Psoas muscle (tissue), 7 donors: ENCODE measurements at regions not wholly inside any gene's neighbourhood (a gene's known extent, or its start where the extent isn't known, plus 50 kb on each side); places are given as distances from the start of the nearest gene placed in this dataset.
A peak's percentile ranks its signal among the peaks of the same experiment; 100 is the strongest.

Experiments
- ATAC-seq, 4 donors: fragments of 200-7000 bp; cut with Tn5 transposase; one replicate each; pipeline ENCODE4 v1.9.1; 2020; ENCODE audit warnings: moderate library complexity in 3 of 4, mild to moderate bottlenecking in 2 of 4
- DNase-seq, 2 donors: peaks; one replicate each; pipeline ENCODE4 v3.0.0-alpha.2; 2020
- H3K27ac ChIP-seq: fragments of 200-600 bp; one replicate; pipeline ENCODE4 v1.8.0; 2022
- H3K27me3 ChIP-seq, 3 donors: fragments of 200-600 bp in 1 of 3; one replicate each; pipeline versions ENCODE4 v1.6.1 to v1.8.0; 2013 to 2022; ENCODE audit warnings: low read length in 2 of 3, mild to moderate bottlenecking in 2 of 3, moderate library complexity in 1 of 3; ENCODE audit not compliant: insufficient read depth in 3 of 3
- H3K36me3 ChIP-seq, 2 donors: fragments of 200-600 bp in 1 of 2; one replicate each; pipeline versions ENCODE4 v1.6.1 to v1.8.0; 2013 to 2022; ENCODE audit warnings: low read depth in 1 of 2, mild to moderate bottlenecking in 1 of 2, moderate library complexity in 1 of 2; ENCODE audit not compliant: insufficient read depth in 1 of 2
- H3K4me1 ChIP-seq: fragments of 200-600 bp; one replicate; pipeline ENCODE4 v1.8.0; 2022
- H3K4me3 ChIP-seq: fragments of 200-600 bp; one replicate; pipeline ENCODE4 v1.8.0; 2022; ENCODE audit warnings: mild to moderate bottlenecking
- H3K9me3 ChIP-seq: fragments of 200-600 bp; one replicate; pipeline ENCODE4 v1.8.0; 2022
- WGBS, 3 donors: extraction: QIAGEN DNeasy Blood & Tissue Kit; methylation state at CpG; one replicate each; pipeline versions ENCODE4 v1.1.6 to v1.1.7; 2013; 5-methylcytosine and 5-hydroxymethylcytosine counted together
- intact Hi-C, 2 donors: fragments of 100-400 bp; cut with DNase I; formaldehyde crosslinking; loops; one replicate each; pipeline versions ENCODE4 v1.11.0 to v1.14.2; 2022
- TF ChIP-seq, protein P1 (sequence below): fragments of 200-600 bp; IDR thresholded peaks from one replicate; pipeline ENCODE4 v1.8.0; 2022; ENCODE audit warnings: antibody characterized with exemption
- donor health status: healthy with polysubstance abuse.
- donor health status: DM: no; HTN: no; CAD: no; lungs with moderate emphysema.
- donor health status: Bipolar disorder and iron deficiency.
- donor health status: healthy.
- donor health status: DM: yes; HTN: yes; CAD: no.
- donor health status: DM: no; HTN: no; CAD: no.
- donor health status: DM: yes; HTN: yes; CAD: no.

DNA sequence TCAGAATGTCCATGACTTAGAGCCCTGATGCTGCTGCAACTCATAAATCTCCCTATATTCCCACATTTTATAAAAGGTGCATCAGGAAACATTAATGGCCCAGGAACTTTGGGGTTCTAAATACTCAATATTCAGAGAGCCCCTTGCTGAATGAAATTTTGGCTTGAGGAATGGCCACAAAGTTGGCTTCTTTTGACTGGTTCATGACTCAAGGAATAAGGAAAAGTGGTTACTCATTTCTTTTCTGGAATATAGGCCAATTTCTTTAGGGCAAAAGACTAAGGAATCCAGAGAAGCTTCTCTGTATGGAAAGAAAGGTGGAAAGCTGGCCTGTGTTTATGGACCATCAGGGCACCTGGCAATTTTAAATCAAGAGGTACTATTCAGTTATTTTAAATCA lies 308.9 kb upstream of the NT5C1B start:
- H3K4me3 ChIP-seq, result no peak overlapping the region
- intact Hi-C loops, result no loop called here
- H3K9me3 ChIP-seq, result no peaks in the 10 kb centered on the region

DNA sequence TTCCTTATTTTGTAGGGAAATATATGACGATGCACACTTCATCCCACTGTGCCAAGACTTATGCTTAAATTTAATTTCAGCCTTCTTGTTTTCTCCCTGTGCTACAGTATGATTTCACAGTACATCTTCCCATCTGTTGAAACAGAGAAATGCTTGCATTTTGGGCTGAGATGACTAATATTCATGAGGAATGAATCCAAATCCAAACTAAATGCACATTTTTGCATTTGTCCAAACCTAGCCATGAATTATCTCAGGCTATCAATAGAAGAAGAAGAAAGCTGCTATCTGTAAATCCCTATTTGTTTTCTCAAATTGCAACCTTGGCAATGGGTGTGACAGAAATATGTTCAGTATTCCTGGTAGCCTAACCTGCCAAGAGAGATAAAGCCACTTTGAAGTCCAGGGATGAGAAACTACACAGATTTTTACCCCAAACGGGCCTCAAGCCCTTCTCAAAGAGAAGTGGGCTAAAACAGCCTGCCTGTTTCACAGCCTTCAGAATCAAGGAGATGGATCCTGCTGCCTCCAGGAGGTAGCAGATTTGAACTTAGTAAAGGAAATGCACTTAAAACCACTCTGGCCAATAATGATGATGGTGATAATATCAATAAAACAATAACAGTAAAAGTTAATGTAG lies 306.9 kb upstream of the NT5C1B start:
- no peaks in the 10 kb centered on the region for H3K27me3 ChIP-seq
- DNase-seq (no peak), ATAC-seq (no peak)
- intact Hi-C loops, result no loop called here
- no peaks in the 10 kb centered on the region for H3K9me3 ChIP-seq
- whole genome bisulfite sequencing, 3 donors, result 50 to 63% (median 59%) methylated on average over 2 of the region's 2 CpGs
- no peak overlapping the region for H3K27ac ChIP-seq
- TF ChIP-seq, protein P1, sequence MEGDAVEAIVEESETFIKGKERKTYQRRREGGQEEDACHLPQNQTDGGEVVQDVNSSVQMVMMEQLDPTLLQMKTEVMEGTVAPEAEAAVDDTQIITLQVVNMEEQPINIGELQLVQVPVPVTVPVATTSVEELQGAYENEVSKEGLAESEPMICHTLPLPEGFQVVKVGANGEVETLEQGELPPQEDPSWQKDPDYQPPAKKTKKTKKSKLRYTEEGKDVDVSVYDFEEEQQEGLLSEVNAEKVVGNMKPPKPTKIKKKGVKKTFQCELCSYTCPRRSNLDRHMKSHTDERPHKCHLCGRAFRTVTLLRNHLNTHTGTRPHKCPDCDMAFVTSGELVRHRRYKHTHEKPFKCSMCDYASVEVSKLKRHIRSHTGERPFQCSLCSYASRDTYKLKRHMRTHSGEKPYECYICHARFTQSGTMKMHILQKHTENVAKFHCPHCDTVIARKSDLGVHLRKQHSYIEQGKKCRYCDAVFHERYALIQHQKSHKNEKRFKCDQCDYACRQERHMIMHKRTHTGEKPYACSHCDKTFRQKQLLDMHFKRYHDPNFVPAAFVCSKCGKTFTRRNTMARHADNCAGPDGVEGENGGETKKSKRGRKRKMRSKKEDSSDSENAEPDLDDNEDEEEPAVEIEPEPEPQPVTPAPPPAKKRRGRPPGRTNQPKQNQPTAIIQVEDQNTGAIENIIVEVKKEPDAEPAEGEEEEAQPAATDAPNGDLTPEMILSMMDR, result no peak
- peaks cover 1% of the 10 kb centered on the region for H3K4me1 ChIP-seq
- H3K4me3 ChIP-seq, result no peak overlapping the region
- no peaks in the 10 kb centered on the region for H3K36me3 ChIP-seq

More for the DNA sequence above, 308.9 kb upstream of the NT5C1B start:
- peaks cover 5% of the 10 kb centered on the region for H3K4me1 ChIP-seq
- no peaks in the 10 kb centered on the region for H3K36me3 ChIP-seq
- ATAC-seq, result no peak
- no peak for DNase-seq
- H3K27ac ChIP-seq, result no peak overlapping the region
- H3K27me3 ChIP-seq, result no peaks in the 10 kb centered on the region
- TF ChIP-seq, protein P1, result no peak

DNA sequence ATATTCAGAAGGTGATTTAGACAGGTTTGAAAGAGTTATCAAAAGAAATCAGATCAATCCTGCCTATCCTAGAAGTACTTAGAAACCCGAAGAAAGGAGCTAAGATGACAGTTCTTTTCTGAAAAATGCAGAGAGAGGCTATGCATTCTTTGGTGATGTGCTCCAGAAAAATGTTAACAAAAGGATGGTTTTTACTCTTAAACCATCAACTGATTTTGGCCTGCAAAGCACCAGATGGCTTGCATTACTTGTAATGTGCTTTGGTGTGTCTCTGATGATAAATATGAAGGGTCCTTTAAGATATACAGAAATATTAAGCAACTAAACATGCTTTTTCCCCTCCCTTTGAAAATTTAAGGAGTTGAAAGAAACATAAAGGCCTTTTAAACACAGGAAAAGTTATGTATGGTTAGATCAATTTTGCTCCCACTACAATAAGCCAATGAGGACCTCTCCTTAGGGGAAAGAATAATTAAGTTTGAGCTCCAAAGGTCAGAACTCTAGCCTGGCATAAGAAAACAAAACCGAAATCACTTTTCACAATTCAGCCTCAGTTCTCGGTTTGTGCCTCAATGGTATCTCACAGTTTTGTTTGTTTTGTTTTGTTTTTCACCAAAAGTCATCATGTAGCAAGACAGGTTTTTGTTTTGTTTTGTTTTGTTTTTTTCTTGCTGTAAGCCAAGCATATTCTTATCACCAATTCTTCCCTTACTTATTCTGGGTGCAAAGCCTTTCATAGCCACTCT lies 302.4 kb upstream of the NT5C1B start:
- DNase-seq (no peak), ATAC-seq (no peak)
- Histone ChIP-seq H3K27me3 (no peaks in the 10 kb centered on the region), H3K27ac (no peak overlapping the region), H3K9me3 (no peaks in the 10 kb centered on the region), H3K4me1 (peaks cover 12% of the 10 kb centered on the region), H3K36me3 (no peaks in the 10 kb centered on the region), H3K4me3 (no peak overlapping the region)
- TF ChIP-seq, protein P1, result no peak
- intact Hi-C loops, result no loop called here
- 94 to 97% (median 95%) methylated on average over 3 of the region's 3 CpGs for WGBS, 3 donors

DNA sequence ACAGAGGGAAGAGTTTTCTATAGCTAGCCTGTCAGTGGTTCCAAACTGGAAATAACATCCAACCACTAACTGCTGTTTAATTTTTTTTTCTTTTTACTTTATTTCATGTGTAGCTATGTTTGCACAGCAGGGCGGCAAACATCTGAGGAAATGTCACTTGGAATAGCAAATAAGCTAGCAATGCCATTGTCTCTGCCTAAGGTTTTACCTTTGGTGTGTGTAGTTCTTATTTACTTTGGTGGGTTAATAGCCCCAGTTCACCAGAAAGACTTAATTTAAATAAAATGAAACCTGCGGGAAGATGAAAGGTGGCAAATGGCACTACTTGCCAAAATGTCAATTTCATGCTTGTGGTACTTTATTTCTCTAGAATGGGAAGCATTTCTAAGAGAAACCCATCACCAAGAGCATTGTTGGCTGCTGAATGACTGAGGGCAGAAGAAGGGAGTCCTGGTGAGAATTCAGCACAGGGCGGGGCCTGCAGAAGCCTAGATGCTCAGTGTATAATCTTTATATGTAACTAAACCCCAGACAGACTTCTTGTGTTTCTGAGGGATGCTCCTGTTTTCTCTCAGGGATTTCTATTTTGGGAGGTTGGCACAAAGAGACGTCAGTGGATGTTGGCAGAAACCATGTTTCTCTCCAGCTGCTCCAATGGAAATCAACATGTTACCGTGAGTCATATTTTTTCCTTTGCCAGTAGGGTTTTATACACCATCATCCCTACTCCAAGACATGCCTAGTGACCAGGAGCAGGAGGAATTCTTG lies 300.4 kb upstream of the NT5C1B start:
- WGBS, 3 donors, result 31 to 48% (median 39%) methylated on average over 5 of the region's 5 CpGs
- intact Hi-C loops, result loop anchor here in 1 of 2 donors (10.0 kb wide), 1 partner anchor 475 kb away; no protein-coding TSS in a partner anchor
- no peak for DNase-seq

More for the DNA sequence above, 300.4 kb upstream of the NT5C1B start:
- H3K36me3 ChIP-seq, result no peaks in the 10 kb centered on the region
- H3K27me3 ChIP-seq, result no peaks in the 10 kb centered on the region
- H3K4me3 ChIP-seq, result no peak overlapping the region
- peaks cover 12% of the 10 kb centered on the region for H3K4me1 ChIP-seq
- H3K27ac ChIP-seq, result peak overlapping the region; percentile 70
- TF ChIP-seq, protein P1, result no peak
- peak; percentile 59 to 99 (median 79) for ATAC-seq
- H3K9me3 ChIP-seq, result no peaks in the 10 kb centered on the region
